Suprapubic skin (tissue), 4 donors: ENCODE measurements at regions not wholly inside any gene's neighbourhood (a gene's known extent, or its start where the extent isn't known, plus 50 kb on each side); places are given as distances from the start of the nearest gene placed in this dataset.

Experiments used
- DNase-seq, 2 donors: peaks; one replicate each; pipeline ENCODE4 v3.0.0-alpha.2; 2019; ENCODE audit warnings: low spot score in 2 of 2
- H3K27ac ChIP-seq: fragments of 200-600 bp; sonication (generic); one replicate; pipeline ENCODE4 v1.5.1; 2019
- H3K27me3 ChIP-seq: fragments of 200-600 bp; sonication (generic); one replicate; pipeline ENCODE4 v1.5.1; 2019
- H3K36me3 ChIP-seq: fragments of 200-600 bp; sonication (generic); one replicate; pipeline ENCODE4 v1.5.1; 2019
- H3K4me1 ChIP-seq: fragments of 200-600 bp; sonication (generic); one replicate; pipeline ENCODE4 v1.5.1; 2019
- H3K4me3 ChIP-seq: fragments of 200-600 bp; sonication (generic); one replicate; pipeline ENCODE4 v1.5.1; 2019; ENCODE audit warnings: mild to moderate bottlenecking
- H3K9me3 ChIP-seq: fragments of 200-600 bp; sonication (generic); one replicate; pipeline ENCODE4 v1.5.1; 2019
- CTCF ChIP-seq, 2 donors: fragments of 200-600 bp in 1 of 2; fragments of 450-650 bp in 1 of 2; sonication (generic) in 1 of 2; IDR thresholded peaks; one replicate each; pipeline ENCODE4 v1.5.1; 2016 to 2019; ENCODE audit warnings: antibody characterized with exemption in 2 of 2, mild to moderate bottlenecking in 1 of 2, moderate library complexity in 1 of 2
- EP300 ChIP-seq: sonication (generic); formaldehyde crosslinking; IDR thresholded peaks from one replicate; pipeline ENCODE4 v1.6.1; 2017; ENCODE audit warnings: antibody characterized with exemption
- POLR2A ChIP-seq, 2 donors: fragments of 450-650 bp; IDR thresholded peaks; one replicate each; pipeline ENCODE4 v1.6.1; 2017; ENCODE audit warnings: antibody characterized with exemption in 2 of 2, mild to moderate bottlenecking in 2 of 2, moderate library complexity in 2 of 2
- POLR2AphosphoS5 ChIP-seq, 3 donors: sonication (generic); formaldehyde crosslinking; IDR thresholded peaks; one replicate each; pipeline ENCODE4 v1.6.1; 2017; ENCODE audit warnings: antibody characterized with exemption in 3 of 3
- WGBS: methylation state at CpG from one replicate; pipeline ENCODE4 v1.1.5; 2018; 5-methylcytosine and 5-hydroxymethylcytosine counted together

DNA sequence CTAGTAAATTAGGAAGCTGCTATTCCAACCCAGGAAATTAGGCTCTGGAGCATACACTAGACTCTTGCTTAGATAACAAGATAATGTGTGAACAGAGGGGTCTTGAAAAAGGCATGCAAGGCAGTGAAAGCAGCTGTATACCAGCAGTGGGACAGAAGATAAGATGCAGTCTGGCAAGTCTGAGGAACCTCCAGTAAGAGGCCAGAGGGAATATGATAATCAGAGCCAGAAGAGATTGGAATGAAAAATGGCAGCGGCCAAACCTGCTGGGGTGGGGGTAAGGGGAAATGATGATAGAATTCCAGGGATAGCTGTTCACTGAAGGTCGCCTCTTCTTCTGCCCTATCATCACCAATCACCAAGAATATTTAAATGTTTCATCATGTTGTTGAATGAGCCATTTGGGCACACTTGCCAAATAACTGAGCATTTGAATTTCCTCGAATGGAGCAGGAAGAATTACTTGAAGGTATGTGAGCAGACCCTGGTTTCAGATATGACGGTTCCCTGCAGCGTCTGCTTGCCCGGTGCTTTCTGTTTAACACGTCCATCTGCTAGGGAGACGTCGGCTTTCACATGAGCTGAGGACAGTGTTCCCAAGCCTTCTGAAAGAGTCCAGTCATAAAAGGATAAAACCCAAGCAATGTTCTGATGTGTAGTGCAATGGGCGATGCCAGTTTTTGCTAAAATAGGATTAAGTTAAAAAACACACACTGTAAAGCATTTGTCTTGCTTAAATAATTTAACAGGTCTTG lies 173.3 kb downstream of the RWDD3 start:
- no peak for DNase-seq
- H3K4me1 ChIP-seq: no peaks in the 10 kb centered on the region
- no peak for TF ChIP-seq CTCF (IDR thresholded peaks at IDR 0.05)
- TF ChIP-seq POLR2A (IDR thresholded peaks at IDR 0.05): no peak
- TF ChIP-seq POLR2AphosphoS5 (IDR thresholded peaks at IDR 0.05): no peak
- TF ChIP-seq EP300: no peak
- no peaks in the 10 kb centered on the region for H3K27me3 ChIP-seq
- WGBS: 48% methylated on average over 10 of the region's 10 CpGs
- H3K4me3 ChIP-seq: no peak overlapping the region
- no peaks in the 10 kb centered on the region for H3K36me3 ChIP-seq
- H3K9me3 ChIP-seq: peaks cover 6% of the 10 kb centered on the region
- H3K27ac ChIP-seq: no peak overlapping the region

DNA sequence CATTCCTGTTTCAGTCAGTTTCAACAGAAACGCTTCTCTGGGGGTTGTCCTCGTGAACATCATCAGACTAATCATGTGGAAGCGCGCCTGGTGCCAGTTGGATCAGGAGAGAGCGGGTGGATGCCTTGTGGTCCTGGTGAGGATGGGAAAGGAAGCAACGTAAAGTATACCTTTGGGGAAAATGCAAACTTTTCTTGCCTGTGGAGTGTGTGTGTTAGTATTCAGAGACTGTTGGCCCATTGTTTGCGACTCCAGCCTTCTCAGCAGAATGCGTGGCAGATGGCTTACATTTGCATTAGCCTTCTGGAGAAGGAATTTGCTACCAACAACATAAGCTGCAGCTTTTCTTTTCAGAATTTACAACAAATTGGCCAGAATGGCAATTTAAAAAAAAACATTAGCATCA lies 173.9 kb downstream of the RWDD3 start:
- Histone ChIP-seq H3K9me3 (peaks cover 6% of the 10 kb centered on the region), H3K4me1 (no peaks in the 10 kb centered on the region), H3K27me3 (no peaks in the 10 kb centered on the region), H3K36me3 (no peaks in the 10 kb centered on the region), H3K27ac (no peak overlapping the region), H3K4me3 (no peak overlapping the region)
- TF ChIP-seq CTCF (IDR thresholded peaks at IDR 0.05): no peak
- TF ChIP-seq POLR2A (IDR thresholded peaks at IDR 0.05): no peak
- TF ChIP-seq EP300: no peak
- TF ChIP-seq POLR2AphosphoS5 (IDR thresholded peaks at IDR 0.05): no peak
- WGBS: 37% methylated on average over 8 of the region's 8 CpGs
- no peak for DNase-seq

- DNase-seq: no peak
- Histone ChIP-seq H3K27ac (no peak overlapping the region), H3K27me3 (no peaks in the 10 kb centered on the region), H3K4me1 (no peaks in the 10 kb centered on the region), H3K4me3 (no peak overlapping the region), H3K36me3 (no peaks in the 10 kb centered on the region), H3K9me3 (peaks cover 5% of the 10 kb centered on the region)
- TF ChIP-seq EP300: no peak
- TF ChIP-seq POLR2AphosphoS5 (IDR thresholded peaks at IDR 0.05): no peak
- TF ChIP-seq CTCF (IDR thresholded peaks at IDR 0.05): no peak
- no peak for TF ChIP-seq POLR2A (IDR thresholded peaks at IDR 0.05)
- 45% methylated on average over 4 of the region's 4 CpGs for WGBS
Measured at GRCh38 chr1:95408507-95409136, 174.6 kb downstream of the RWDD3 start.

GRCh38 chr1:95409276-95409675 lies 175.3 kb downstream of the RWDD3 start:
- no peaks in the 10 kb centered on the region for H3K9me3 ChIP-seq
- no peak overlapping the region for H3K4me3 ChIP-seq
- no peaks in the 10 kb centered on the region for H3K27me3 ChIP-seq
- no peak for DNase-seq
- TF ChIP-seq CTCF (IDR thresholded peaks at IDR 0.05) (no peak), POLR2AphosphoS5 (IDR thresholded peaks at IDR 0.05) (no peak), EP300 (no peak), POLR2A (IDR thresholded peaks at IDR 0.05) (no peak)
- H3K36me3 ChIP-seq: no peaks in the 10 kb centered on the region
- no peaks in the 10 kb centered on the region for H3K4me1 ChIP-seq
- H3K27ac ChIP-seq: no peak overlapping the region
- 50% methylated on average over 1 of the region's 1 CpG for WGBS

- no peaks in the 10 kb centered on the region for H3K27me3 ChIP-seq
- H3K27ac ChIP-seq: no peak overlapping the region
- 49% methylated on average over 3 of the region's 3 CpGs for WGBS
- H3K4me3 ChIP-seq: no peak overlapping the region
- no peak for DNase-seq
- no peaks in the 10 kb centered on the region for H3K9me3 ChIP-seq
- no peaks in the 10 kb centered on the region for H3K36me3 ChIP-seq
- TF ChIP-seq POLR2AphosphoS5 (IDR thresholded peaks at IDR 0.05) (no peak), POLR2A (IDR thresholded peaks at IDR 0.05) (no peak), EP300 (no peak), CTCF (IDR thresholded peaks at IDR 0.05) (no peak)
- no peaks in the 10 kb centered on the region for H3K4me1 ChIP-seq
Measured at GRCh38 chr1:95409901-95410300, 175.9 kb downstream of the RWDD3 start.
